AG04450 (cell line): ENCODE measurements at regions not wholly inside any gene's neighbourhood (a gene's known extent, or its start where the extent isn't known, plus 50 kb on each side); places are given as distances from the start of the nearest gene placed in this dataset.

Experiments used
- CTCF ChIA-PET: fragments of 300-600, 350-600 bp; formaldehyde crosslinking; extraction: SDS; loops from one replicate; lab custom pipeline; 2022; ENCODE audit warnings: antibody characterized with exemption, inconsistent platforms; lab: Charles Lee
- POLR2A ChIA-PET: fragments of 350-600 bp; formaldehyde crosslinking; extraction: SDS; loops from one replicate; lab custom pipeline; 2021; ENCODE audit warnings: antibody characterized with exemption, inconsistent platforms; lab: Yijun Ruan, JAX
- DNase-seq: peaks from one replicate; pipeline ENCODE4 v3.0.0-alpha.2; 2011; ENCODE audit warnings: low read depth, low spot score
- H3K27ac ChIP-seq: one replicate; pipeline ENCODE4 v1.5.1; 2012; ENCODE audit warnings: low read depth, low read length, control low read depth
- H3K27me3 ChIP-seq: one replicate; pipeline ENCODE4 v1.6.0; 2012; ENCODE audit warnings: low read length; ENCODE audit not compliant: control insufficient read depth, insufficient read depth
- H3K4me3 ChIP-seq: 2 replicates; pipeline ENCODE4 v1.5.1; 2011; ENCODE audit warnings: mild to moderate bottlenecking, low read depth, low read length, control low read depth
- H3K9me3 ChIP-seq: 2 replicates; pipeline ENCODE4 v1.5.1; 2012; ENCODE audit warnings: low read length; ENCODE audit not compliant: control insufficient read depth, insufficient read depth
- TF ChIP-seq, protein P1 (sequence below): IDR thresholded peaks from 2 replicates; pipeline ENCODE4 v1.5.1; 2011; ENCODE audit warnings: low read depth, low read length, control low read depth, inconsistent platforms

DNA sequence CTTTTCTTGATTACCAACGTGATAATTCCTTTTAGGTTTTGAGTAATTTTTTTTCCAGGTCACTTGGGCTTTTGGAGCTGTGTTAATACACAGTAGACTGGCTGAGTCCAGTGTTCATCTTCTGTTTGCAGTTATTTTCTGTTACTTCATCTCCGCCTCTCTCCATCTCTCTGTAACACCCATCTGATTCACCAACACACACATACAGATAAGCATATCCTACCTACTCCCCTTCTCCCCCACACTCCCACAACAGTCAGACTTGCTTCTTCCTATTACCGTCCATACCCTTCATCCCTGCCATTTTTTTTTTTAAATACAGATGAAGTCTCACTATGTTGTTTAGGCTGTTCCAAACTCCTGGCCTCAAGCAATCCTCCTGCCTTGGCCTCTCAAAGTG lies 72.7 kb upstream of the MANSC4 start:
- Histone ChIP-seq H3K9me3 (no peaks in the 10 kb centered on the region), H3K27me3 (no peaks in the 10 kb centered on the region), H3K4me3 (no peak overlapping the region), H3K27ac (no peak overlapping the region)
- POLR2A ChIA-PET = no interaction called here
- CTCF ChIA-PET = no interaction called here
- DNase-seq = no peak
- TF ChIP-seq, protein P1, sequence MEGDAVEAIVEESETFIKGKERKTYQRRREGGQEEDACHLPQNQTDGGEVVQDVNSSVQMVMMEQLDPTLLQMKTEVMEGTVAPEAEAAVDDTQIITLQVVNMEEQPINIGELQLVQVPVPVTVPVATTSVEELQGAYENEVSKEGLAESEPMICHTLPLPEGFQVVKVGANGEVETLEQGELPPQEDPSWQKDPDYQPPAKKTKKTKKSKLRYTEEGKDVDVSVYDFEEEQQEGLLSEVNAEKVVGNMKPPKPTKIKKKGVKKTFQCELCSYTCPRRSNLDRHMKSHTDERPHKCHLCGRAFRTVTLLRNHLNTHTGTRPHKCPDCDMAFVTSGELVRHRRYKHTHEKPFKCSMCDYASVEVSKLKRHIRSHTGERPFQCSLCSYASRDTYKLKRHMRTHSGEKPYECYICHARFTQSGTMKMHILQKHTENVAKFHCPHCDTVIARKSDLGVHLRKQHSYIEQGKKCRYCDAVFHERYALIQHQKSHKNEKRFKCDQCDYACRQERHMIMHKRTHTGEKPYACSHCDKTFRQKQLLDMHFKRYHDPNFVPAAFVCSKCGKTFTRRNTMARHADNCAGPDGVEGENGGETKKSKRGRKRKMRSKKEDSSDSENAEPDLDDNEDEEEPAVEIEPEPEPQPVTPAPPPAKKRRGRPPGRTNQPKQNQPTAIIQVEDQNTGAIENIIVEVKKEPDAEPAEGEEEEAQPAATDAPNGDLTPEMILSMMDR = no peak
